SIG-M5 treated with dmso at 0.1 percent for 504 hours (cell line): ENCODE measurements at regions not wholly inside any gene's neighbourhood (a gene's known extent, or its start where the extent isn't known, plus 50 kb on each side); places are given as distances from the start of the nearest gene placed in this dataset.

Source experiments
- DNase-seq: peaks from one replicate; lab custom pipeline; 2025; ENCODE audit not compliant: unreplicated experiment; lab: John Stamatoyannopoulos, UW

DNA sequence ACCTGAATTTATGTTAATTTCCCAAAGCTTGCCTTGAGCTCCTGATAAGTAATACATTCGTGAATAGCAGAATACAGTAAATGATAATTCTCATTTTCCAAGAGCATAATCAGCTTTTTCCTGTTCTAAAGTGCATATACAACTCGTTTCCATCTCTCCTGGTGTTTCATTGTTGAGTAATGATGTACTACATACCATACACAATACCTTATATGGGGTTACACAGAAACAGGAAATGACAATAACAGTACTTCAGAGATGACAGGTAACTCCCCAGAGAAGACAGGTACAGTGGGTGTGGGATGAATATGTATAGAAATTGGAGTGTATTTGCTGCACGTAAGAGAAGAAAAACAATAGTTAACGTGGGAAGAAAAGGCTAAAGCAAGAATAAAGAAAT lies 287.1 kb downstream of the TENT4A start:
- no peak for DNase-seq

- no peak for DNase-seq
Observed at GRCh38 chr5:7010591-7010990, 297.4 kb downstream of the TENT4A start.

GRCh38 chr5:7012057-7012456 lies 298.8 kb downstream of the TENT4A start:
- no peak for DNase-seq

GRCh38 chr5:7014611-7015010 lies 301.4 kb downstream of the TENT4A start:
- no peak for DNase-seq

DNA sequence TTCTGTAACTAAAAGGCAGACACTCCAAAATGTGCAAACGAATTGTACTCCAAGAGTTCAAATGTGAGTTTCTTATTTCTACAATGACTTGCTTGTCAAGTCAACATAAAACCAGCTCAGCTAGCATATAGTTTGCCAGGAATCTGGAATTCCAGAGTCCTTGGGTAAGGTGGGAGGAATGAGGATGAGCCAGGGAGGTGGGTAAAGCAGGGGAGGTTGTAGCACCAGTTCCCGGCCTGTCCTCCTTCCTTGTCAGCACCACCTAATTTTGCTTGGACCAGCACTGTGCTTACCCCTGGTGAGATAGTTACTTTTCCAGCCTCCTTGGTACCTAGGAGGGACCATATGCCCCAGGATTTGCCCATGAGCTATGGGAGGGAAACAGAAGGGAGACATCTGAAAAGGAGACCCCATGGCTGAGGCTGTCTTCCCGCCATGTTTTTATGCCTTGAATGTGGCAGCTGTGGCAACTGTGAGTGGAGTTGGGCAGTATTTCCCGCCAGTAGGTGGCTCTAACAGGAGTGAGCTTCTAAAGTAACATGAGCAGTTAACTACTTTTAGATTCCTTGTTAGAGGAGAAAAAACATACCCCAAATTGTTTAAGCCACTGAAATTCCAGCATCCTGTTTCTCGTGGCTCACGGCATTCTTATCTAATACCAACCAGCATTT lies 302.5 kb downstream of the TENT4A start:
- DNase-seq: peak; percentile 1

GRCh38 chr5:7016999-7017747 lies 303.9 kb downstream of the TENT4A start:
- no peak for DNase-seq

- DNase-seq: no peak
Observed at GRCh38 chr5:7018198-7018597, 305.0 kb downstream of the TENT4A start.

DNA sequence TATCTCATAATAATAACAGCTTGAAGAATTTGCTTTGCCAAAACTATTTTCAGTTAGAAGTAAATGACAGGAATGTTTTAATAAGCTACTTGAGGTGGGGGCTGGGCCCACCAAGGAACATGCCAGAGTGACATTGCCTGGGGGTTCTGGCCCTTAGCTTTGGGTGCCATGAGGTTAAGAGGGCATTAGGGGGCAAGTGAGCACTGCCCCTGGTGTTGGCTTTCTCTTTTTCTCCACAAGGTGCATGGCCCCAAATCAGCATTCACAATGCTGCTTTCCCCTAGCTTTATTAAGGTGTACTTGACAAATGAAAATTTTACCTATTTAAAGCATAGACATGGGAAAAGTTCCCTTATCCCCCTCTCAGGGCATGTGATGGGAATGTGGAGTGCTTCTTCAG lies 305.4 kb downstream of the TENT4A start:
- DNase-seq: no peak

DNA sequence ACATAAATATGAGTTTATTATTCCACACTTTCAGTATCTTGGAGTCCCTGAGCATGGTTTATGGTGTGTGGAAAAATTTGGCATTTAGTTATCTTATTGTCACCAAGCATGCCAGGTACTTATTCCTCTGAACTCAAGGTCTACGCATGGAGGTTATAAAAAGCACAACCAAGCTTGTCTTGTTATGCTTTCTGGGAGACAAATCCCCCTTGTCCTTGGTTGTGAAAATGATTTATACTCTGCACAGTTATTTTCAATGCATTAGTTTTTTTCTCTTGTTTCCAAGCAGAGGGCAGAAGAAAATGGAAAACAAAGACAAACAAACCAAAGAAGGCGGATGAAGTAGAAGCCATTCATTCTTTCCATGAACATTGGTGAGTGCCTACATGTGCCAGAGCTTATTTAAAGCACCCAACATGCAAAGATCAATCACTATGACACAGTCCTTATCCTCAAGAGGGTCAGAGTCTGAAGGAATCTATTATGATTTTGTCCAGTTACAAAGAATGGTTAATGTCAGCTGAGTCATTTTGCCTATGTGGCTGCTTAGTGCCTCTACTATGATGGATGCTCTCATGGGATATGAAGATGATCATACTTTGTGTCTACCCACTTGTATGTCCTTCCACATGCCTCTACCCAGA lies 323.1 kb downstream of the TENT4A start:
- no peak for DNase-seq

DNA sequence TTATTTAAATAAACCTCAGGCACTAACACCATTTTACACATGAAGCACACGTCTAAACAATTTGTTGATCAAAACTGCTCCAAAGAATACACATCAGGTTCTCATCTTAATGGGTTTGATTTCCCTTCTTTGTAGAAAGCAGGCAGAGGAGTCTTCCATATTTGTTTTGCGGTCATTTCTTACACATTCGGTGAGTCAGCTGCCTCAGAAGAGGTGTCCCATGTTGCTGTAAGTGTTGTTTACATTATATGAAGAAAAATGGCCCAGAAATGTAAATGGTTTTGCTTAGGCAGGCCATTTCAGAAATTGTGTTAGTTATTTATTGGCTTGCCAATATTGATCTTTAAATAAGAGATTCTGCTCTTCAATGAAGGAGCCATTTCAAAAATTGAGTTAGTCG lies 325.8 kb downstream of the TENT4A start:
- no peak for DNase-seq

DNA sequence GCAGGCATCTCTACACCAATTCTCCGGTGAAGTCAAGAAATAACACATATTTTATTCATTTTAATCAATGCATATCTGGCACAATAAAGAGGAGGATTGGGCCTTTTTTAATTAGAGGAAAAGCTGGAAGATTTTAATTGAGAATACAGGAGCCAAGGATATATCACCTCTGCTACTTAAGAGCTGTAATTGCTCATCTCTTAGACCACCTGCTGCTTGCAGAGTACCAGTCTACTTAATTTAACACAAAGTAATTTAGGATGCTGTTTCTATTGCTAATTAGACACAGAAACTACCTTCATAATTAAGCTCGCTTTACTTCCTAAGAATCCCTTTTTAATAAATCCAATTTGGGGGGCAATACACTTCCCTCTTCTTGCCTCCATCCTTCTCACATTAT lies 326.9 kb downstream of the TENT4A start:
- DNase-seq: no peak

DNA sequence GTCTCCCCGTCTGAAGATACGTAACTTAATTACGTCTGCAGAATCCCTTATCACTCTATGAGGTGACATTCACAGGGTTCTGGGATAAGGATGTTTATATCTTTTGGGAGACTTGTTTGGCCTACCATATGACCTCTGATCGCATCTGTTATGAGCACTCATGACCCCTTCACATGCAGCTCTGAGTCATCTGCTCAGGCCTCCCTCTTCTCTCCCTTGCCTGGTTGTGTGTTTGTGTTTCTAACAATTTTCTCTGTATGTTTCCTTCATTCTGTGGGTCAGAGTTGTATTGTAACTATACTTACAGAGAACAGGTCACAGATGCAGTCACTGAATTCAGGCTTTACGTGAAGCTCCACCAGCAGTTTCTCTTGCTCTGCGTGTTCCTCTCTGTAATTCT lies 330.6 kb downstream of the TENT4A start:
- DNase-seq: no peak

DNA sequence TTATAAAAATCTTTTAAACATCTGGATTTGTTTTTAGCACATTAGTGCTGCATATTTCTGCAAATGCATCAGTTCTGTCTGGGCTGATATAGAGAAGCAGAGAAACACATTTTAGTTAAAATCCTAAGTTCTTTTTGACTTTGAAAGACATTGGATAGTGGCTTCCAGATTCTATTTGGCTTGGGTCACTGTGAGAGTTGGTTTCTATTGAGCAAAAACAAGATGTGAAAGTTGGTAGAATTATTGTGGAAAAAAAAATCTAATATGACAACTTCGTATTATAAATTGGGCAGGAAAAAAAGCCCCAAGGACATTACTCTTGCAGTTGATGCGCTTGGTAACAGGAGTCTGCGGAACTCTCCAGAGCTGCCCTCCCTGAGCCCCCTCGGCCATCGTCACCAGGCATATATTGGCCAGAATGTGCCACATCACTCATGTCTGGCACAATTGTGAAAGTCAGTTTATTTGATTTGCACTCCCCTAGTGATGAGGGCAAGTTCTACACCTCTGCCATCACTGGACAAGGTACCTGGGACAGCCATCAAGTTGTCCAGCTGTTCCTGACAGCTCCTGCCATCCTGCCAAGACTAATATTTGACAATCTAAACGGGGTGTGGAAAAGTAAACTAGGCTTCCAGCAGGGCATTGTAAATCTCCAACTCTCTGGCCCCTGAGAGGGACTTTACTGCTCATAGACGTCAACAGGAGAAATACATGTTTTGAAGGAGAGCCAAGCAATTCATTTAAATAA lies 334.5 kb downstream of the TENT4A start:
- DNase-seq: no peak

GRCh38 chr5:7050986-7051385 lies 337.8 kb downstream of the TENT4A start:
- DNase-seq: no peak

GRCh38 chr5:7053125-7053524 lies 339.9 kb downstream of the TENT4A start:
- DNase-seq: no peak

GRCh38 chr5:7053528-7054209 lies 340.4 kb downstream of the TENT4A start:
- DNase-seq: no peak

DNA sequence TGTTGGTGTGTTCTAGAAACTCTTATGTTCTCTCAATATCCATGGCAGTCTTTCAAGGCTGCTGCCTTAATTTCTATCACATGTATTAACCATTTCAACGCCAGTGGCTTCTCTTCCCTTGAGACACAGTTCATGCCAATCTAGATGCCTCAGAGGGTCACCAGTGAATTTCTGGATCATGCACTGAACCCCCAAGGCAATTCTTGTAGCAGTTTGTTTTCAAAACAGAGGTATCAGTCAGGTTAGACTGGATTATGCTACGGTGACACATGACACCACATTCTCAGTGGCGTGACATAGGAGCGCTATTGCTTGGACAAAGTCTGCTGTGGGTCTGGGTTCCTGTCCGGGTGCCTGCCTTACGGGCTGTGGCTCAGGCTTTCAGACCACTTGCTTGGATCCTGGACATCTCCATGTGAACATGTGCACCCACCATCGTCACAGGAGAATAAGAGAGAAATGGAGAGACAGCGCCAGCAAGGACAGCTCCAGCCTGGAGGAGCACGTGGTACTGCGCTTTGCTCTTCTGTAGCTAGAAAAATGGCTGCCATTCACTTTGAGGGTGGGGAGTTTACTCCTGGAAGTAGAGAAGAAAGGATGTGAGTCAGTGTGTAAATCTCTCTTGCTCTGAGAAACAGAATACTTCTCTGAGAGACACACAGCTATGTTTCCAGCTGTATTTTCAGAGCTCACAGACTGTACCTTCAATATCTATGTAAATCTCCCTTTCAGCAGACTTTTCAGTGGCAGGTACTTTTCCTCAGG lies 329.3 kb upstream of the ADCY2 start:
- DNase-seq: no peak

DNA sequence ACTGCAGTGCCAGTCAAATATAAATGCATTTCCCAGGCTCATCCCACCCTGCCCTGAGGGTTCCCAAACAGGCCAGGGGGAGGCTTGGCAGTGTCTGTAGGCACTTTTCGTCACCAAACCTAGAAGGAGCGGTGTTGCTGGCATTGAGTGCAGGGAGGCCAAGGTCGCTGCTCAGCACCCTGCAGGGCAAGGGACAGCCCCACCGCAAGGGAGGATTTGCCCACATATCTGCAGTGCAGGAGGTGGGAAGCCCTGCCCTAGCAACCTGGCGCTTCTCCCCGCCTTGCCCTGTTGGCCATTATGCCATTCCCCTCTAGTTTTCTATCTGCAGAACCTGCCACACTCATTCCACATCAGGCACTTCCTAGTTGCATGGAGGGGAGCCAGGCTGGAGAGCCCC lies 327.8 kb upstream of the ADCY2 start:
- no peak for DNase-seq

DNA sequence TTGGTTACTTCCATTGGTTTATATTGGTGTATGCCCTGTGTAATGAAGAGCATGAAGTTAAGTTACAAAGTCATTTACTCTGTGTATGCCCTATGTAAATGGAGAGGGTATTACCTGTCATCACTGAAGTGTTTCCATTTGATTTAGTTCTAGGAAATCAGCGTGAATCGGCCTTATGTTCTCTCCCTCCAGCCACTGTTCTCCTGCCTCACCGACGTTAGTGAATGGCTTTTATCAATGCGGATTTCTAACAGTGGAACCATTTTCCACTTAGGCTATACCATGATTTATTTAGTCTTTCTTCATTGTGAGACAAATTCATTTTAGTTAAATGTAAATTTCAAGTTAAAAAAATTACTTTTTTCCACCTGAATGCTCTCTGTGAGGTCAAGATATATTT lies 327.0 kb upstream of the ADCY2 start:
- DNase-seq: no peak

- DNase-seq: no peak
Observed at GRCh38 chr5:7072188-7072587, 323.8 kb upstream of the ADCY2 start.
